Fibroblast of mammary gland (primary cell): ENCODE measurements at regions not wholly inside any gene's neighbourhood (a gene's known extent, or its start where the extent isn't known, plus 50 kb on each side); places are given as distances from the start of the nearest gene placed in this dataset.
"Not testable (repeated sequence)": the region's sequence is repeated elsewhere in the genome, so short reads cannot be mapped to it uniquely, and the experiment has no call there.

Experiments
- DNase-seq: peaks from one replicate; pipeline ENCODE4 v3.0.0-alpha.2; 2010; ENCODE audit warnings: low read depth
- H3K4me3 ChIP-seq: 2 replicates; pipeline ENCODE4 v1.5.1; 2011; ENCODE audit warnings: low read depth, mild to moderate bottlenecking, low read length, moderate library complexity; ENCODE audit not compliant: control insufficient read depth
- TF ChIP-seq, protein P1 (sequence below): conservative IDR thresholded peaks from 2 replicates; pipeline ENCODE4 v1.5.1; 2011; ENCODE audit warnings: low read depth, low read length, inconsistent platforms; ENCODE audit not compliant: control insufficient read depth, insufficient read depth

DNA sequence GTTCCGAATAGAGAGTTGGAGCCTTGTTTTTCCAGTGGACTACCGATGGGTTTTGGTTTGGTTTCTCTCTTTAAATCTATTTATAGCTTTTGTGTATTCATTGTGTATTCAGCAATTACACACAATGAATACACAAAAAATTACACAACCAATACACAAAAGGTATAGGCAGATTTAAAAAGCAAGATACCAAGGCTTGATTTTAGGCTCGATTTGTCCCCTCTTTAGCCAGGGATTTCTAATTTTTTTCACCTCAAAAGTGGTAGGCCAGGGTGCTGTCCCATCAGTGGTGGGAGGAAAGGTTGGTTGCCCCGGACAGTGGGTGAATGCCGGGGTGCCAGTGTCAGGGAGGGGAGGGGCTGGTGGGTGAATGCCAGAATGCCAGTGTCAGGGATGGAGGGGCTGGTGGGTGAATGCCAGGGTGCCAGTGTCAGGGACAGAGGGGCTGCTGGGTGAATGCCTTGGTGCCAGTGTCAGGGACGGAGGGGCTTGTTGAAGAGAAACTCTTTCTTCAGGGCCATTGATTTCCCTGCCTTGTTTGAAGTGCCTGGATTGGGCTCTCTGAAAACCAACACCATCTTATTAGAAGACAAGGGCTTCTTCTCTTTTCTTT is 186.2 kb downstream of the GOLGA6L6 start:
- no peak for DNase-seq
- no peak overlapping the region for H3K4me3 ChIP-seq
- TF ChIP-seq, protein P1, sequence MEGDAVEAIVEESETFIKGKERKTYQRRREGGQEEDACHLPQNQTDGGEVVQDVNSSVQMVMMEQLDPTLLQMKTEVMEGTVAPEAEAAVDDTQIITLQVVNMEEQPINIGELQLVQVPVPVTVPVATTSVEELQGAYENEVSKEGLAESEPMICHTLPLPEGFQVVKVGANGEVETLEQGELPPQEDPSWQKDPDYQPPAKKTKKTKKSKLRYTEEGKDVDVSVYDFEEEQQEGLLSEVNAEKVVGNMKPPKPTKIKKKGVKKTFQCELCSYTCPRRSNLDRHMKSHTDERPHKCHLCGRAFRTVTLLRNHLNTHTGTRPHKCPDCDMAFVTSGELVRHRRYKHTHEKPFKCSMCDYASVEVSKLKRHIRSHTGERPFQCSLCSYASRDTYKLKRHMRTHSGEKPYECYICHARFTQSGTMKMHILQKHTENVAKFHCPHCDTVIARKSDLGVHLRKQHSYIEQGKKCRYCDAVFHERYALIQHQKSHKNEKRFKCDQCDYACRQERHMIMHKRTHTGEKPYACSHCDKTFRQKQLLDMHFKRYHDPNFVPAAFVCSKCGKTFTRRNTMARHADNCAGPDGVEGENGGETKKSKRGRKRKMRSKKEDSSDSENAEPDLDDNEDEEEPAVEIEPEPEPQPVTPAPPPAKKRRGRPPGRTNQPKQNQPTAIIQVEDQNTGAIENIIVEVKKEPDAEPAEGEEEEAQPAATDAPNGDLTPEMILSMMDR: no peak

DNA sequence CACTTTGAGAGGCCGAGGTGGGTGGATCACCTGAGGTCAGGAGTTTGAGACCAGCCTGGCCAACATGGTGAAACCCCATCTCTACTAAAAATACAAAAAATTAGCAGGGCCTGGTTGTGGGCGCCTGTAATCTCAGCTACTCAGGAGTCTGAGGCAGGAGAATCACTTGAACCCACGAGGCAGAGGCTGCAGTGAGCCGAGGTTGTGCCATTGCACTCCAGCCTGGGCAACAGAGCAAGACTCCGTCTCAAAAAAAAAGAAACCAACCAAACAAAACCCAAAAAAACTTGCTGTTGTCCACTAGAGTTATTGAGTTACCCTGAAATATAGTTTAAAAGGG is 186.7 kb downstream of the GOLGA6L6 start:
- H3K4me3 ChIP-seq, DNase-seq: not testable (repeated sequence)

DNA sequence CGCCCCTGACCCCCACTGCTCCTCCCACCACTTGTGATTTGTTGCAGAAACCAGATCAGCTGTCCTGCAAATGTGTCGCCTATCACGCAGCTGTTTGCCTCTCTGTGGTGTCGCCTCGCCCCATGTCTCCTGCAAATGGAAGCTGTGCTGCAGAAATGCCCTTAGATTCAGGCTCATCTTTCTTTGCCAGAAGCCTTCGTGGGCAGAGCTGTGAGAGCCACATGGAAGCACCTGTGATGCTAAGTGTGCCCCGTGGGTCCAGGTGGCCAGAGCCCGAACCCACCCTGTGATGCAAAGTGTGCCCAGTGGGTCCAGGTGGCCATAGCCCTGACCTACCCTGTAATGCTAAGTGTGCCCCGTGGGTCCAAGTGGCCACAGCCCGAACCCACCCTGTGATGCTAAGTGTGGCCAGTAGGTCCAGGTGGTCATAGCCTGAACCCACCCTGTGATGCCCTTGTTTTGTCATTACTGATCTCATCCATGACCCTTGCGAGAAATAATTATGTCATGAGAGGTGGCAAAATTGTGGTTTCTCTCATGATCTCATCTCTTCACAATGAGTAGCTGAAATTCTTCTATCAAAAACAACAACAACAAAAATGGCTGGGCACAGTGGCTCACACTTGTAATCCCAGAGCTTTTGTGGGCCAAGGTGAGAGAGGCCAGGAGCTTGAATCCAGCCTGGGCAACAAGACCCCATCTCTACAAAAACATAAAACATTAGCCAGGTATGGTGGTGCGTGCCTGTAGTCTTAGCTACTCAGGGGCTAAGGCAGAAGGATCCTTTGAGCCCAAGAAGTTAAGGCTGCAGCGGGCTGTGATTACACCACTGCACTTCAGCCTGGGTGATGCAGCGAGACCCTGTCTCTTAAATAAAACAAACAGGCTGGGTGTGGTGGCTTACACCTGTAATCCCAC is 187.4 kb downstream of the GOLGA6L6 start:
- H3K4me3 ChIP-seq: no peak overlapping the region
- TF ChIP-seq, protein P1: no peak
- no peak for DNase-seq

DNA sequence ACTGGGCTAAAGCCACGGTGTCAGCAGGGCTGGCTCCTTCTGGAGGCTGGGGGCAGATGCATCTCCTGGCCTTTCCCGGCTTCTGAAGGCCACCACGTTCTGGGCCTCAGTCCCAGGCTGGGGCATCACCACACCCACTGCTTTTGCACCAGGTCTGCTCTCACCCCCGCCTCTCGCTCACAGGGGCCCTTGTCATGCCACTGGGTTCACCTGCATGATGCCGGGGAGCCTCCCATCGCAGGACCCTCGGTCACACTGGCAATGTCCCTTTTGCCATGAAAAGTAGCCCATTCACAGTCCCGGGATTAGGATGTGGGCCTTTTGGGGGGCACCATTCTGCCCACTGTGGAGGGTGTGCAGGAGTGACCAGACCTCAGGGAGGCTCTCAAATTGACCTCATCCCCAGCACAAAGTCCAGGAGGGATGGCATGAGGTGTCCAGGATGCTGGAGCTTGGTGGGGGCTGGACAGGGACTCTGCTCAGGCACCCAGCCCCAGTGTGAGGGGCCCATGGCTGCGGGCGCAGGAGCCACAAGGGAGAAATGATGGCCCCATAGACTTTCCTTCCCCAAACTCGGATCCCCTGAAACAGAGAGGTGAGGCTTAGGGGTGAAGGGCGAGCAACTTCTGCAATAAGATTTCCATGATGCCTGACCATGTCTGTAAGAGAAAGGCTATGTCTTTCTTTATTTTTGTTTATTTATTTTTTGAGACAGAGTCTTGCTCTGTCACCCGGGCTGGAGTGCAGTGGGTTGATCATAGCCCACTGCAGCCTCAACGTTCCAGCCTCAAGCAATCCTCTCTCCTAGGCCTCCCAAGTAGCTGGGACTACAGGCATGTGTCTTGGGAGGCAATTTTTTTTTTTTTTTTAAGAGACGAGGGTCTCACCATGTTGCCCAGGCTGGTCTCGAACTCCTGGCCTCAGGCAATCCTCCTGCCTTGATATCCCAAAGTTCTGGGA is 189.1 kb downstream of the GOLGA6L6 start:
- no peak for DNase-seq
- TF ChIP-seq, protein P1: no peak
- no peak overlapping the region for H3K4me3 ChIP-seq

DNA sequence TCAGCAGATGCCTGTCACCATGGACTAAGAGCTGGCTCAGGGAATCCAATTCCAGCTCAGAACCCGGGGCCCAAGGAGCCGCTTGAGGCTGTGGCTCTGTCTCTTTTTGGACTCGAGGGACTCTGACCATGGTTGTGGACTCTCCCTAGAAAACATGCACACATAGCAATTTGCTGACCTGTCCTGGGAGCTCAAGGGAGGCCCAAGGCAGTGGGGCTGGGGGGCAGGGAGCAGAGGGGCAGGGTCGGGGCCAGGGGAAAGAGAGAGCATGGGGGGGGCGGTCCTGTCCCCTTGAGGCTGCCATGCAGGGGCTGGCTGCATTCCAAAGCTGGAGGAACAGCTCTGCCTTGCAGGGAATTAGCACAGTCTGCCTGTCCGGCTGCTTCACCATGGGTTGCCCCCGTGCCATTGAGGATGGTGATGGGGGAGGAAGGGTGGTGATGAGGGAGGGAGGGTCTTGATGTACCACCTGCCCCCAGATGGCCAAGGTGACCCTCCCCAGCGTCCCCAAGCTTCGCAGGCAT is 190.1 kb downstream of the GOLGA6L6 start:
- DNase-seq: no peak
- H3K4me3 ChIP-seq: no peak overlapping the region
- TF ChIP-seq, protein P1: no peak

DNA sequence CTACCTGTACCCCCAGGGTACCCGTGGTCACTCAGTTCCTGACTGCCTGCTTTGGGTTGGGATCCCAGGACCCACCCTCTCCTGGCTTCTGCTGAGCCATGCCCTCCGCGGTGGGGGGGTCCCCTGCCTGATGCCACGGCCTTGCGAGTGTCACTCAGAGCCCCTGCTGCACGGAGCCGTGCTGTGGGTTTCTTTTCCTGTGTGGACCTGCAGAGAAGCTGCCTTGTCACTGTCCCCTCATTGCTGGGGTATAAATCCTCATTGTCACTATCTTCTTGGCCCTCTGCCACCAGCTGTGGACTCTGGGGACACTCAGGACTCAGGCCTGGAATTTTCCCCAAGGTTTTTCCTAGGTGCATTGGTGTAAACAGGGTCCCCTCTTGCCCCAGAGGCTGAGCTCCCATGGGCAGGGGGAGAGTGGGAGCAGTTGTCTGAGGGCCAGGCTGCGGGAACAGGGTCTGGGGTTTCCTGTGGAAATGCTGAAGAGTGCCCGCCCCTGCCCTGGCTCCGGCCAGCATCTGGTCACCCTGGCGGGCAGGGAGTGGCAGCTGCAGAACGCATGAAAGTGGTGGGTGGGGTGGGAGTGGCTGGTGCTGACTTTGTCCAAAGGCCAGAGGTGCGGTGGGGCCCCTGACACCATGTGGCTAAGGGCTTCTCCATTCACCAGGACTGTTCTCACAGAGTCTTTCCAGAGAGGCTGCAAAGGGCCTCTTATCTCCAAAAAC is 191.7 kb downstream of the GOLGA6L6 start:
- H3K4me3 ChIP-seq: no peak overlapping the region
- DNase-seq: no peak
- TF ChIP-seq, protein P1: no peak
